MM.1S (cell line): ENCODE measurements at regions not wholly inside any gene's neighbourhood (a gene's known extent, or its start where the extent isn't known, plus 50 kb on each side); places are given as distances from the start of the nearest gene placed in this dataset.

Experiments
- EZH2 ChIP-seq: fragments of 300-600 bp; sonication (generic); optimal IDR thresholded peaks from 2 replicates; pipeline ENCODE3; 2017; ENCODE audit warnings: low read depth, mild to moderate bottlenecking, antibody characterized with exemption, low read length, mixed read lengths
- EZH2phosphoT487 ChIP-seq: fragments of 300-600 bp; sonication (generic); IDR thresholded peaks from 2 replicates; pipeline ENCODE4 v1.6.1; 2018; ENCODE audit warnings: antibody characterized with exemption, low read length
- TF ChIP-seq, protein P1 (sequence below): fragments of 300-600 bp; sonication (generic); IDR thresholded peaks from 2 replicates; pipeline ENCODE4 v1.5.1; 2016; ENCODE audit warnings: antibody characterized with exemption, low read length, mixed read lengths

DNA sequence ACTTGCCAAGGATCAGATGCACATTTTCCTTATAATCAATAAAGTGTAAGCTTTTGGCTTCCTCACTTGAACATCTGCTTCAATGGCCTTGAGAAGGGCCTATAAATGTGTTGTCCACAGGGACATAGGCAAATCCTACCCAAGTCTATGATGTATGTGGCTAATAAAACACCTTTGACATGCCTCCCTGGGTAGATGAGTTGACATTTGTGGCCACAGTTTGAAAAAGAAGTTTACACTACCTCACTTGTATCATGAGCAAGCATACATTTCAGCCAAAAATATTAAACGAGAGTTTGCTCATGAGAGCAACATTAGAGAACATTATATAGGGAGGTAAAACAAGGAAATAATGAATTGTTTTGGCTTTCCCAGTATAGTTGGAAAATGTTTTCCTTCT lies 1067.7 kb downstream of the C4orf33 start:
- TF ChIP-seq, protein P1, sequence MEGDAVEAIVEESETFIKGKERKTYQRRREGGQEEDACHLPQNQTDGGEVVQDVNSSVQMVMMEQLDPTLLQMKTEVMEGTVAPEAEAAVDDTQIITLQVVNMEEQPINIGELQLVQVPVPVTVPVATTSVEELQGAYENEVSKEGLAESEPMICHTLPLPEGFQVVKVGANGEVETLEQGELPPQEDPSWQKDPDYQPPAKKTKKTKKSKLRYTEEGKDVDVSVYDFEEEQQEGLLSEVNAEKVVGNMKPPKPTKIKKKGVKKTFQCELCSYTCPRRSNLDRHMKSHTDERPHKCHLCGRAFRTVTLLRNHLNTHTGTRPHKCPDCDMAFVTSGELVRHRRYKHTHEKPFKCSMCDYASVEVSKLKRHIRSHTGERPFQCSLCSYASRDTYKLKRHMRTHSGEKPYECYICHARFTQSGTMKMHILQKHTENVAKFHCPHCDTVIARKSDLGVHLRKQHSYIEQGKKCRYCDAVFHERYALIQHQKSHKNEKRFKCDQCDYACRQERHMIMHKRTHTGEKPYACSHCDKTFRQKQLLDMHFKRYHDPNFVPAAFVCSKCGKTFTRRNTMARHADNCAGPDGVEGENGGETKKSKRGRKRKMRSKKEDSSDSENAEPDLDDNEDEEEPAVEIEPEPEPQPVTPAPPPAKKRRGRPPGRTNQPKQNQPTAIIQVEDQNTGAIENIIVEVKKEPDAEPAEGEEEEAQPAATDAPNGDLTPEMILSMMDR: no peak
- TF ChIP-seq EZH2 (no peak), EZH2phosphoT487 (no peak)
